GM18502 (cell line): ENCODE measurements at regions not wholly inside any gene's neighbourhood (a gene's known extent, or its start where the extent isn't known, plus 50 kb on each side); places are given as distances from the start of the nearest gene placed in this dataset.

Source experiments
- ATAC-seq: cut with Tn5 transposase; IDR thresholded peaks from one replicate; pipeline ENCODE4 v1.9.1; 2021; ENCODE audit warnings: mild to moderate bottlenecking; ENCODE audit not compliant: unreplicated experiment, poor library complexity

GRCh38 chr10:58140691-58141347, 126.9 kb downstream of the IPMK start:
- ATAC-seq = no peak

GRCh38 chr10:58140054-58140453, 127.6 kb downstream of the IPMK start:
- no peak for ATAC-seq

- ATAC-seq = no peak
Measured at GRCh38 chr10:58137813-58138212, 129.9 kb downstream of the IPMK start.

GRCh38 chr10:58115218-58116050, 152.3 kb downstream of the IPMK start:
- ATAC-seq = no peak

DNA sequence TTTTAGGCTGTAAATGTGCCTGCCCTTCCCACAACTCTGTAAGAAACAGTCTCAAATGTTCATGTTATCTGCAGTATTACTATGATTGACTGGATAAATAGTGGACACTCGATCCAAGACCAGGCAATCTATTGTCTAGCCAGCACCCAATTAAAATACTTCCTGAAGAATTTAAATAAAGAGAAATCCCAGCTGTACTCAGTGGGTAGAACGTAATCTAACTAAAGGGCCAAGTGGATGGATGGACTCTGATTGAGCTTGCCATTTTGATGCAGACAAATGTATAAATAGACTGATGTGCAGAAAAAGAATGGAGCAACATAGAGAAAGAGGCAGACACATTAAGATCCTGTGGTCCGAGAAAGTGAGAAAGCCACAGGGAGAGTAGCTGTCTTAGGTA, 158.0 kb downstream of the IPMK start:
- ATAC-seq = no peak

GRCh38 chr10:58107506-58107905, 160.2 kb downstream of the IPMK start:
- no peak for ATAC-seq

DNA sequence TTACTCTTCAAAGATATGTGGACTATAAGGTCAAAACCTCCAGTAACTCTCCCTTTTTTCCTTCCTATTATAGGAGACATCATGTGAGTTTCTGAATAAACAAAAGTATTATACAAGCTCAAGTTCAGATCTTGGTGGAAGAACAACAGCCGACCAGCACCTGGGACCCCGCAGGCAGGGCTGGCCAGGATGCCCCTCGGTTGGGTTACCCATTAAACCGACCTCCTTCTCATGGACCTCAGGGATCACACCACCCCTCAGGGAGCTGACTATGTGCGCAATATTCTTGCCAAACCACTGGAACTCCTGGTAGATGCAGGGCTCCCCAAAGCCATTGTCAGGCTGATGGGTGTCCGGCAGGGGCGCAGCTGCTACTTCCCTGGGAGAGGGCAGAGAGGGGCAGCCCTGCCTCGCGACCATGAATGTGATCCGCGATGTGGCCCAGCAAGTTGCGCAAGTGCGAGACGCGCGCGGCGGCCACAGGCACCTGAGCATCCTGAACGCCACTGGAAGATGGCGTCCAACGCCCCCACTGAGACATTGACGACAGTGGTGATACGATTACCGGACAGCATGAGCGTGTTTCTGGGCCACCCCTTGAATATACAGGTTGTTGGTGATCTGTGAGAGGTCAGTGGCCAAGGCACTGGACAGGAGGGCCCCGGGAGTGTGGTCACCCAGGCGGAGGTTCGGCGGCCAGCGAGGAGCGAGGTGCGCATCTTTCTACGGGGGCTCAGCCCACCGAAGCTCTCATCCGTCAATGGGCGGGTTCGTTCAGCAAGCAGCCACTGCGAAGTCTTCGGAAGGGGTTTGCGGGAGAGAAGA, 161.3 kb downstream of the IPMK start:
- ATAC-seq = no peak

DNA sequence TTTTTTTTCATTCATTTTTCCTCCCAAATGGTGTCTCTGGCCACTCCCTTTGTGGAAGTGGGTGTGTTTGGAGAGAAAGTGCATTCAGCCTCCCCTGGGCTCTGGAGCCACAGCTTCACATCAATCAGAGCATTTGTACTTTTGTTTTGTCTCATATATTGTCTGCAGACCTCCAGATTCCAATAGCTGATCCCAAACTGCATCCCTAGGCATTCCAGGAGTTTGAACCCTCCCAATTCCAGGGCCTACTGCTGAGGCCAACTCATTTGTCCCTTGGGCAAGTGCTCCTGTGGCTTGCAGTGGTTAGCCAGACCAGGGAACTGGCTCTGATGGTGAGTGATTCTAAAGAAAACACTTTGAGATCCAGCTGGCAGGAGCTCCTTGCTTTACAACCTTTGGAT, 163.3 kb downstream of the IPMK start:
- no peak for ATAC-seq

GRCh38 chr10:58102897-58103296, 164.8 kb downstream of the IPMK start:
- no peak for ATAC-seq

GRCh38 chr10:58101682-58102081, 166.0 kb downstream of the IPMK start:
- no peak for ATAC-seq

GRCh38 chr10:58094985-58095718, 172.5 kb downstream of the IPMK start:
- ATAC-seq = peak; percentile 43

DNA sequence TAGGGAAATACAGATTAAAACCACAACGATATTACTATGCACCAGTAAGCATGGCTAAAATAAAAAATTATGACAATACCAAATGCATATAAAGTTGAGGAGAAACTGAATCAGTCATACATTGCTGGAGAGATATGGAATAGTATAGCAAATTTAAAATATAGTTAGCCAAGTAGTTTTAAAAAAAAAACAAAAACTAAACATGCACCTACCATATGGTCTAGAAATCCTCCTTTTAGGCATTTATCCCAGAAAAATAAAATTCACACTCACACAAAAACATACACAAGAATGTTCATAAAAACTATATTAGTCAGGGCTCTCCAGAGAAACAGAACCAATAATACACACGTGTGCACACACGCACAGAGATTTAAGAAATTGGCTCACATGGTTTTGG, 175.8 kb downstream of the IPMK start:
- ATAC-seq = no peak

GRCh38 chr10:58089739-58090138, 178.0 kb downstream of the IPMK start:
- ATAC-seq = no peak

- ATAC-seq = no peak
Measured at GRCh38 chr10:58087896-58088295, 179.8 kb downstream of the IPMK start.

DNA sequence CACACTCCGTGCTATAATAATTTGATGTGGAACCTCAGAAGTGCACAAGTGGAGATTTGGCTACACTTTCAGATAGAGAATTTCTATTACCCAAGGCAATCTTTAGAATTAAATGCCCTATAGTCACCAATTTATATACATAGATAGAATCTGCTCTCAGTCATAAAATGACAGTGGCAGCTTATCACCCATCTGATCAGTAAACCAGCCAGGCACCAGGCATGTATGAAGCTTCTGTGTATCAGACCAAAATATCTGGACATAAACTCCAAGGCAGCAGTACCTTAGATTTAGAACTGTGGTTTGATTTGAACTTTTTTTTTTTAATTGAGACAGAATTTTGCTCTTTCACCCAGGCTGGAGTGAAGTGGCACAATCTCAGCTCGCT, 180.9 kb downstream of the IPMK start:
- no peak for ATAC-seq

DNA sequence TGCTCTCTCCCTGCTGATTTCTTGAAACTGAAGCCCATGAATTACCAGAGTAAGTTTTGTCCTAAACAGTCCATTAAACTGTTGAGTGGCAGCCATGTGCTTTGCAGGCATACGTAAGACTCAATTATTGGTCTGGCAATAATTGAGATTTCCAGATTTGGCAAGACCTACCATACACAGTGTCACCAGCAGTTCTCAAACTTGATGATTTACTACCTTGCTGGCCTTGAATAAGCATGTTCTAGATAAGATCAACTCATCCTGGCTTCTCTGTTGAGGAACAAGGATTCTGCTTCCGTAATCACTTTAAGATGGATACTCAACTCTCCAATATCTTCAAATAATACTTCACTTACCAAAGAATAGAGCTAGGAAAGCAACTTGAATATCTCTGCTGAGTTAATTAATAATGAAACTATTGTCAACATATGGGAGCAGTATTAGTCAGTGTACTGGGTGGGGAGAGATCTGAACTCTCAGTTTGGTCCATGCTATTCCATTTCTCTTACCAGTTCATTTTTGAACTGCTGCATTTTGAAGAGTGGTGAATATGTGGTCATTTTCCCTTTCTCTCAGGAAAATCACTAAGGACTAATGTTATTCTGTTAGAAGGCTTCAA, 181.4 kb downstream of the IPMK start:
- no peak for ATAC-seq

DNA sequence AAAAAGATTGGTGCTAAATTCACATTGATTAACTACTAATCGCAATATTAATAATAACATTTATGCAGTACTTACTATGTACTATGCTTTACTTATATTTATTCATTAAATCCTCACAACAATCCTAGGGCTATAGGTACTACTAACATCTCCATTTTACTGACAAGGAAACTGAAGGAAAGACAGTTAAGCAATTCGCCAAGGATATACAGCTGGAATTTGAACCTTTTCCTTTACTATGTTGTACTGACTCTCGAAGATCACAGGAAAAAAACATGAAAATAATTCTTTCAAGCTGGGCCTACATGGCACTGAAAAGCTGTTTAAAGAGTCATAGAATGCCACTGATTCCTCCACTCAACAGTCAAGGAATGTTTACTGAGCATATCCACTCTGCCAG, 185.4 kb downstream of the IPMK start:
- ATAC-seq = no peak

- ATAC-seq = no peak
Measured at GRCh38 chr10:58081353-58081752, 186.3 kb downstream of the IPMK start.

DNA sequence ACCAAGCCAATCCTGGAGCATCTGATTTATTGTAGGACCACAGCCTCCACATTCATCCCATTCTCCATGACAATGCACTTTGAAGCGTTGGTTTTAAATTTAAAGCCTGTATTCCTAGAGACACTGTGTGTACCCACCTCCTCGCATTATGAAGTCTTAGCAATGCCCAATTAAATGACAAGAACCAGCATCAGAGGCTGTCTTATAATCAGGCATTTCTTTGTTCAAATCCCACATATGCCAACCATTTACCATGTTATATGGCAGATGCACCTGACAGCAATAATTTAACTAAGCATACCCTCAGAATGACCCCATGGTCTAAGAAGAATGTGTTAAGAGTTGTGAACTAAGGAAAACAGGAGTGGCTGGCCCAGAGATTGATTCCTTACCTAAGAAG, 188.2 kb downstream of the IPMK start:
- no peak for ATAC-seq

DNA sequence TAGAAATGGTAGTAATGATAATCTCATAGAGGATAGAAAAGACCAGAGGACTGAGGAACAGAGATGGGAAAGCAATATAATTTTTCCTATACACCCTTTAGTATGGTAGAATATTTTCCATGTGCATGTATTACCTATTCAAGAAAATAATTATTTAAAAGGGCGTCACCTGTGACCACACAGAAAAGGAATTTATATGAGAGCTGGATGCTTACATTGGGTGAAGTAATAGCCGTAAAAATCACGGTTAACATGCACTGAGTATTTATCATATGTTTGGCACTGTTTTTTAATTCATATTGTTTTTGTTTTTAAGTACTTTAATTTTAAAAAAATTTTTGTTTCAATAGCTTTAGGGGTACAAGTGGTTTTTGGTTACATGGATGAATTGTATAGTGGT, 195.1 kb downstream of the IPMK start:
- no peak for ATAC-seq
